ENCODE measurements at regions not wholly inside any gene's neighbourhood (a gene's known extent, or its start where the extent isn't known, plus 50 kb on each side); places are given as distances from the start of the nearest gene placed in this dataset.

DNA sequence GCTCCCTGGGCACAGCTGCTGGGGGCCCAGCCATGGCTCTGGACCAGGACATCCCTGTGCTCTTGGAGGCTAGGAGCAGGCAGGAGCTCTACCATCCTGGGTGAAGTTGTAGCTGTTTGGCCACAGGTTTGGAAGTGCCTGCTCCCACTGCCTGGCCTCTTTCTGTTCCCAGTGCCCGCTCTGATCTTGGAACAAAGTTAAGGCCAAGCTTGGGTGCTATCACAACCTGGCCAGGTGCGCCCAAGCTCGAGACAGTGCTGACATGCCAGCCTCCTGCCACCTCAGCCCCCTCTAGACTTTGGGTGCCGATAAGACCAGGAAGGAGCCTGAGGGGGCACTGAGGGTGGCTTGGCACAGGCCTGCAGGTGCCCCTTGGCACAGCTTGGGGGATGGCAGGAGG lies 686.1 kb upstream of the AADAT start:
- Mint-ChIP-seq H3K9me3 (peaks cover 2% of the 10 kb centered on the region; the same call in 1 of the 3 replicates), H3K27ac (no peak overlapping the region), H3K36me3 (ENCODE audit: low read depth) (no peaks in the 10 kb centered on the region), H3K4me3 (no peak overlapping the region), H3K4me1 (peaks cover 4% of the 10 kb centered on the region; the same call in 1 of the 3 replicates), H3K27me3 (ENCODE audit: insufficient read depth, low read depth, poor library complexity) (peaks cover 1% of the 10 kb centered on the region)
- H3K36me3 ChIP-seq (ENCODE audit: insufficient read depth), result no peaks in the 10 kb centered on the region; the same call in 1 of the 2 replicates
- H3K9me2 ChIP-seq (ENCODE audit: insufficient read depth), result 0 out of 2 replicates have a peak, but pooled peaks cover 3% of the 10 kb centered on the region
- ATAC-seq, result no peak
- no peaks in the 10 kb centered on the region for H3K79me2 ChIP-seq (replicated peaks; ENCODE audit: insufficient read depth)
- H2AFZ ChIP-seq, result peak overlapping the region; percentile 65; the same call in 1 of the 2 replicates
- no peaks in the 10 kb centered on the region for H3K4me1 ChIP-seq (ENCODE audit: insufficient read depth)
- no peak for DNase-seq (ENCODE audit: low spot score)
- no peaks in the 10 kb centered on the region for H4K20me1 ChIP-seq (replicated peaks; ENCODE audit: insufficient read depth)
- H3K27me3 ChIP-seq (ENCODE audit: insufficient read depth), result no peaks in the 10 kb centered on the region
- no peak overlapping the region for H3K4me2 ChIP-seq
- no peak for TF ChIP-seq ZNF114 (CRISPR knock-in tag; IDR thresholded peaks at IDR 0.05)
- no peak for TF ChIP-seq NANOG (IDR thresholded peaks at IDR 0.05; ENCODE audit: borderline replicate concordance)
- TF ChIP-seq EZH2 (IDR thresholded peaks at IDR 0.05; ENCODE audit: low read depth, unreplicated experiment), result no peak
- TF ChIP-seq STAT1 (IDR thresholded peaks at IDR 0.05; ENCODE audit: unreplicated experiment), result no peak
- no peak for TF ChIP-seq EZH2phosphoT487 (IDR thresholded peaks at IDR 0.05; ENCODE audit: unreplicated experiment)
- TF ChIP-seq JUNB (IDR thresholded peaks at IDR 0.05; ENCODE audit: unreplicated experiment), result no peak
- TF ChIP-seq, protein P1, sequence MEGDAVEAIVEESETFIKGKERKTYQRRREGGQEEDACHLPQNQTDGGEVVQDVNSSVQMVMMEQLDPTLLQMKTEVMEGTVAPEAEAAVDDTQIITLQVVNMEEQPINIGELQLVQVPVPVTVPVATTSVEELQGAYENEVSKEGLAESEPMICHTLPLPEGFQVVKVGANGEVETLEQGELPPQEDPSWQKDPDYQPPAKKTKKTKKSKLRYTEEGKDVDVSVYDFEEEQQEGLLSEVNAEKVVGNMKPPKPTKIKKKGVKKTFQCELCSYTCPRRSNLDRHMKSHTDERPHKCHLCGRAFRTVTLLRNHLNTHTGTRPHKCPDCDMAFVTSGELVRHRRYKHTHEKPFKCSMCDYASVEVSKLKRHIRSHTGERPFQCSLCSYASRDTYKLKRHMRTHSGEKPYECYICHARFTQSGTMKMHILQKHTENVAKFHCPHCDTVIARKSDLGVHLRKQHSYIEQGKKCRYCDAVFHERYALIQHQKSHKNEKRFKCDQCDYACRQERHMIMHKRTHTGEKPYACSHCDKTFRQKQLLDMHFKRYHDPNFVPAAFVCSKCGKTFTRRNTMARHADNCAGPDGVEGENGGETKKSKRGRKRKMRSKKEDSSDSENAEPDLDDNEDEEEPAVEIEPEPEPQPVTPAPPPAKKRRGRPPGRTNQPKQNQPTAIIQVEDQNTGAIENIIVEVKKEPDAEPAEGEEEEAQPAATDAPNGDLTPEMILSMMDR (conservative IDR thresholded peaks at IDR 0.05; ENCODE audit: low read depth in 2 of 2), result no peak
- TF ChIP-seq, protein P2, sequence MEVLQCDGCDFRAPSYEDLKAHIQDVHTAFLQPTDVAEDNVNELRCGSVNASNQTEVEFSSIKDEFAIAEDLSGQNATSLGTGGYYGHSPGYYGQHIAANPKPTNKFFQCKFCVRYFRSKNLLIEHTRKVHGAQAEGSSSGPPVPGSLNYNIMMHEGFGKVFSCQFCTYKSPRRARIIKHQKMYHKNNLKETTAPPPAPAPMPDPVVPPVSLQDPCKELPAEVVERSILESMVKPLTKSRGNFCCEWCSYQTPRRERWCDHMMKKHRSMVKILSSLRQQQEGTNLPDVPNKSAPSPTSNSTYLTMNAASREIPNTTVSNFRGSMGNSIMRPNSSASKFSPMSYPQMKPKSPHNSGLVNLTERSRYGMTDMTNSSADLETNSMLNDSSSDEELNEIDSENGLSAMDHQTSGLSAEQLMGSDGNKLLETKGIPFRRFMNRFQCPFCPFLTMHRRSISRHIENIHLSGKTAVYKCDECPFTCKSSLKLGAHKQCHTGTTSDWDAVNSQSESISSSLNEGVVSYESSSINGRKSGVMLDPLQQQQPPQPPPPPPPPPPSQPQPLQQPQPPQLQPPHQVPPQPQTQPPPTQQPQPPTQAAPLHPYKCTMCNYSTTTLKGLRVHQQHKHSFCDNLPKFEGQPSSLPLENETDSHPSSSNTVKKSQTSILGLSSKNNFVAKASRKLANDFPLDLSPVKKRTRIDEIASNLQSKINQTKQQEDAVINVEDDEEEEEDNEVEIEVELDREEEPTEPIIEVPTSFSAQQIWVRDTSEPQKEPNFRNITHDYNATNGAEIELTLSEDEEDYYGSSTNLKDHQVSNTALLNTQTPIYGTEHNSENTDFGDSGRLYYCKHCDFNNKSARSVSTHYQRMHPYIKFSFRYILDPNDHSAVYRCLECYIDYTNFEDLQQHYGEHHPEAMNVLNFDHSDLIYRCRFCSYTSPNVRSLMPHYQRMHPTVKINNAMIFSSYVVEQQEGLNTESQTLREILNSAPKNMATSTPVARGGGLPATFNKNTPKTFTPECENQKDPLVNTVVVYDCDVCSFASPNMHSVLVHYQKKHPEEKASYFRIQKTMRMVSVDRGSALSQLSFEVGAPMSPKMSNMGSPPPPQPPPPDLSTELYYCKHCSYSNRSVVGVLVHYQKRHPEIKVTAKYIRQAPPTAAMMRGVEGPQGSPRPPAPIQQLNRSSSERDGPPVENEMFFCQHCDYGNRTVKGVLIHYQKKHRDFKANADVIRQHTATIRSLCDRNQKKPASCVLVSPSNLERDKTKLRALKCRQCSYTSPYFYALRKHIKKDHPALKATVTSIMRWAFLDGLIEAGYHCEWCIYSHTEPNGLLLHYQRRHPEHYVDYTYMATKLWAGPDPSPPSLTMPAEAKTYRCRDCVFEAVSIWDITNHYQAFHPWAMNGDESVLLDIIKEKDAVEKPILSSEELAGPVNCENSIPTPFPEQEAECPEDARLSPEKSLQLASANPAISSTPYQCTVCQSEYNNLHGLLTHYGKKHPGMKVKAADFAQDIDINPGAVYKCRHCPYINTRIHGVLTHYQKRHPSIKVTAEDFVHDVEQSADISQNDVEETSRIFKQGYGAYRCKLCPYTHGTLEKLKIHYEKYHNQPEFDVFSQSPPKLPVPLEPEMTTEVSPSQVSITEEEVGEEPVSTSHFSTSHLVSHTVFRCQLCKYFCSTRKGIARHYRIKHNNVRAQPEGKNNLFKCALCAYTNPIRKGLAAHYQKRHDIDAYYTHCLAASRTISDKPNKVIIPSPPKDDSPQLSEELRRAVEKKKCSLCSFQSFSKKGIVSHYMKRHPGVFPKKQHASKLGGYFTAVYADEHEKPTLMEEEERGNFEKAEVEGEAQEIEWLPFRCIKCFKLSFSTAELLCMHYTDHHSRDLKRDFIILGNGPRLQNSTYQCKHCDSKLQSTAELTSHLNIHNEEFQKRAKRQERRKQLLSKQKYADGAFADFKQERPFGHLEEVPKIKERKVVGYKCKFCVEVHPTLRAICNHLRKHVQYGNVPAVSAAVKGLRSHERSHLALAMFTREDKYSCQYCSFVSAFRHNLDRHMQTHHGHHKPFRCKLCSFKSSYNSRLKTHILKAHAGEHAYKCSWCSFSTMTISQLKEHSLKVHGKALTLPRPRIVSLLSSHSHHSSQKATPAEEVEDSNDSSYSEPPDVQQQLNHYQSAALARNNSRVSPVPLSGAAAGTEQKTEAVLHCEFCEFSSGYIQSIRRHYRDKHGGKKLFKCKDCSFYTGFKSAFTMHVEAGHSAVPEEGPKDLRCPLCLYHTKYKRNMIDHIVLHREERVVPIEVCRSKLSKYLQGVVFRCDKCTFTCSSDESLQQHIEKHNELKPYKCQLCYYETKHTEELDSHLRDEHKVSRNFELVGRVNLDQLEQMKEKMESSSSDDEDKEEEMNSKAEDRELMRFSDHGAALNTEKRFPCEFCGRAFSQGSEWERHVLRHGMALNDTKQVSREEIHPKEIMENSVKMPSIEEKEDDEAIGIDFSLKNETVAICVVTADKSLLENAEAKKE (CRISPR knock-in tag; IDR thresholded peaks at IDR 0.05), result no peak
- no peak for TF ChIP-seq ZNF331 (CRISPR knock-in tag; IDR thresholded peaks at IDR 0.05; ENCODE audit: low read depth)
- no peak for TF ChIP-seq ETS1 (IDR thresholded peaks at IDR 0.05)
- TF ChIP-seq POLR2AphosphoS5 (IDR thresholded peaks at IDR 0.05; ENCODE audit: low read depth), result no peak
- TF ChIP-seq REST (IDR thresholded peaks at IDR 0.05; ENCODE audit: unreplicated experiment), result no peak
- no peak for TF ChIP-seq CREB1 (CRISPR knock-in tag; IDR thresholded peaks at IDR 0.05; ENCODE audit: low read depth)
- H3F3A ChIP-seq (replicated peaks; ENCODE audit: low read depth), result no peaks in the 10 kb centered on the region
- H3K4me3 ChIP-seq, result no peak overlapping the region
- H3K27ac ChIP-seq (ENCODE audit: low read depth), result no peak overlapping the region

All from GM23338 (cell line).